ENCODE measurements at regions not wholly inside any gene's neighbourhood (a gene's known extent, or its start where the extent isn't known, plus 50 kb on each side); places are given as distances from the start of the nearest gene placed in this dataset.
A peak's percentile ranks its signal among the peaks of the same experiment; 100 is the strongest.

- POLR2A ChIA-PET: no interaction called here
- no peak for DNase-seq
- no peaks in the 10 kb centered on the region for H3K36me3 Mint-ChIP-seq (ENCODE audit: low read depth)
- H3K27me3 Mint-ChIP-seq: no peaks in the 10 kb centered on the region
- no peak overlapping the region for H3K27ac Mint-ChIP-seq
- CTCF ChIA-PET: no interaction called here
- H3K4me1 Mint-ChIP-seq: no peaks in the 10 kb centered on the region
- no peaks in the 10 kb centered on the region for H3K9me3 Mint-ChIP-seq
- no peak overlapping the region for H3K4me3 Mint-ChIP-seq
Observed at GRCh38 chr18:51651761-51652160, 454.3 kb upstream of the MEX3C start.

DNA sequence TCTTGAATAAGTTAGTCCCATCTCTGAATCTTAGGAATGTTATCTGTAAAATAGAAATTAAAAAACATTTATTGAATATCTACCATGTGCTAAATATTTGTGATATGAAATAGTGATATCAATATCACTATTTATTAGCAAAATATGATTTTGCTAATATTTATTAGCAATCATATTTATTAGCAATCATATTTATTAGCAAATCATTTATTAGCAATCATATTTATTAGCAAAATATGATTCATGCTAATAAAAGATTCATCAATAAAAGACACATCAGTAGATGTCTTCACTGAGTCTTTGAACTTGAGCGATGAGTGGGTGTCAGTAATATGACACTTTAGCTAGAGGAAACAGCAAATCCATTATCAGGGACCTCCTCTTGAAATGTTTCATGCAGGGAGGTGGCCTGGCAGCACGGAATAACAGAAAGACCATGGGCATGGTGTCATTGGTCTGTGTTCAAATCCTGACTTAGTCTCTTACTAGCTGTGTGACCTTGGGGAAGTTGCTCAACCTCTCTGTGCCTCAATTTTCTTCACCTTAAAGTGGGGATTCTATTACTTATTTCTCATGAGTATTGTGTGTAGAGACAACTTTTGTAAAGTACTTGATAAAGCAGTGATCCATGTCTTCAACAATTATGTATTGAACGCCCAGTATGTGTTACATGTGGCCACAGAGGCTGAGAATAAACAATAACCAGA is 456.2 kb upstream of the MEX3C start:
- Mint-ChIP-seq H3K27ac (no peak overlapping the region), H3K4me1 (no peaks in the 10 kb centered on the region), H3K9me3 (no peaks in the 10 kb centered on the region), H3K4me3 (no peak overlapping the region), H3K27me3 (no peaks in the 10 kb centered on the region), H3K36me3 (ENCODE audit: low read depth) (no peaks in the 10 kb centered on the region)
- POLR2A ChIA-PET: no interaction called here
- CTCF ChIA-PET: no interaction called here
- DNase-seq: no peak

DNA sequence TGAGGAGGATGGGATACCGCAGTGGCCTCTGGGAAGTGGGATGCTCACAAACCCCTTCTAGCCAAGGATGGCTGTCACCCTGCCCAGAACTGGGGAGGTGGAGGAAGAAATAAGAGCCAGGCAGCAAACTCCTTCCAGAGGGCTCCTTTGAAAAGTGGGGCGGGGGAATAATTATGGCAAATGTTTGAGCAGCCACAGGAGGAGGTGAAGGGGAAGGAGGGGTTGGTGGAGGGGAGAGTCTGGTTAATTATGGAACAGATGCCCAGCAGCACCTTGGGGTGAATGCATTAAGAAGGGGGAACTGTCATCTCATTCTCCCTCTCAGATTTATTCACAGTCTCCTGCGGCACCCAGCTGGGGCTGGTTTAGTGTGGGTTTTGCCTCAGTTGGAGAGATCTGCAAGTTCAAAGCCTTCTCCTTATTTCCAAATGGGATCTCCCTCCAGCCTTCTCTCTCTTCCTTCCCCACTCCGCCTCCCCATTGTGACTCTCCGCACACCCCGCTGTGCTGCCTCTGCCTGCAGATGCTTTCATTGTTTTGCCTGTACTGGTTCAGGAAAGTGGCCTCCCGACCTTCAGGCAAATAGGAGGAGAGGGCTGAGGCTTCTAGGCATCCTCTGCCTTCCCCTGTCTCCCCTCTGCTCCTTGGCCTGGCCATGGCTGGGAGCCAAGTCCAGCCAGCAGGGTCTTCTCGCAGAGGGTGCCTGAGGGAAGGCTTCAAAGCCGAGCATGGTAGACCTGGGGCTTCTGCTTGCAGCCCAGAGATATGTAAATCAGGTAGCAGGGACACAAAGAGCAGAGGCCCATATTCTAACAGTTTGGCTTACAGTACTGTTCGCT is 457.2 kb upstream of the MEX3C start:
- H3K9me3 Mint-ChIP-seq: no peaks in the 10 kb centered on the region
- DNase-seq: no peak
- H3K4me1 Mint-ChIP-seq: no peaks in the 10 kb centered on the region
- H3K27me3 Mint-ChIP-seq: no peaks in the 10 kb centered on the region
- CTCF ChIA-PET: no interaction called here
- H3K27ac Mint-ChIP-seq: no peak overlapping the region
- POLR2A ChIA-PET: no interaction called here
- no peaks in the 10 kb centered on the region for H3K36me3 Mint-ChIP-seq (ENCODE audit: low read depth)
- no peak overlapping the region for H3K4me3 Mint-ChIP-seq

DNA sequence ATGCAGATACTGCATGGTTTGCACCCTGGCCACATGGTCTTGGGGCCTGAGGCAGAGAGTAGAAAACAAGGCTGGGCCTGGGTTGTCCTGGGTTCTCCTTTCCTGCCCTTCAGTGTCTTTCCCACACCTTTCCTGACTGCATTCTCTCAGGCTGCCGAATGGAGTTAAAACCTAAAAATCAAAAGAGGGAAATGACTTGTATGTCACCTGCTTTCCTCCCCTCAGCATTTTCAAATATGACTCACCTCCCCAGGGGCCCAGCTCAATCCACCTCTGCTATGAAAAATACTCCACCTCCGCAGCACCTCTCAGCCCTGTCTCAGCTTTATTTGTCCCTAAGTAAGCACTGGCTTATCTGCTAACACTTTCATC is 457.8 kb upstream of the MEX3C start:
- ChIA-PET POLR2A (no interaction called here), CTCF (no interaction called here)
- Mint-ChIP-seq H3K4me1 (no peaks in the 10 kb centered on the region), H3K9me3 (no peaks in the 10 kb centered on the region), H3K27me3 (no peaks in the 10 kb centered on the region), H3K4me3 (no peak overlapping the region), H3K36me3 (ENCODE audit: low read depth) (no peaks in the 10 kb centered on the region), H3K27ac (no peak overlapping the region)
- DNase-seq: no peak

GRCh38 chr18:51656249-51656648 is 458.8 kb upstream of the MEX3C start:
- Mint-ChIP-seq H3K9me3 (no peaks in the 10 kb centered on the region), H3K36me3 (ENCODE audit: low read depth) (no peaks in the 10 kb centered on the region), H3K27me3 (no peaks in the 10 kb centered on the region), H3K4me1 (no peaks in the 10 kb centered on the region), H3K4me3 (no peak overlapping the region), H3K27ac (no peak overlapping the region)
- no peak for DNase-seq
- POLR2A ChIA-PET: interaction anchor here (0.6 kb wide), 1 partner anchor 498 kb away, joined by 5 read pairs; no protein-coding TSS in a partner anchor
- CTCF ChIA-PET: interaction anchor here (1.1 kb wide), 1 partner anchor 12 kb away, joined by 3 read pairs; no protein-coding TSS in a partner anchor

DNA sequence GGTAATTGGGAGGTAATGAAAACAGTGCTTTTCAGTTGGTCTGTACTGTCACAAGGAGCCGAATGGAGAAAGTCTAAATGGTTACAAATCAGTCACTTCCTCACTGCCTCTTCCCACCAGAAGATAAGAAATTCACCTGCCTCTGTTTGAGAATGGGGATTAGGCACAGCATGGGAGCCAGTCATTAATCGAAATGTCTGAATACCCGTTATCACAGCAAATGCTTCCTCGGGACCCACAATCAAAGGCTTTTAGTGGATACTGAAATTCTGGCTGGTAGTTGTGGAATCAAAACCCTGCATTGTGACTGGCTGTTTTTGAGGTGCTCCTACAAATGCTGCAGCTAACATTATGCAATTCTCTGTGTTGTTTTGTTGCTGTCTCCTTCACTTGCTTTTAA is 461.0 kb upstream of the MEX3C start:
- DNase-seq: no peak
- CTCF ChIA-PET: no interaction called here
- POLR2A ChIA-PET: no interaction called here

DNA sequence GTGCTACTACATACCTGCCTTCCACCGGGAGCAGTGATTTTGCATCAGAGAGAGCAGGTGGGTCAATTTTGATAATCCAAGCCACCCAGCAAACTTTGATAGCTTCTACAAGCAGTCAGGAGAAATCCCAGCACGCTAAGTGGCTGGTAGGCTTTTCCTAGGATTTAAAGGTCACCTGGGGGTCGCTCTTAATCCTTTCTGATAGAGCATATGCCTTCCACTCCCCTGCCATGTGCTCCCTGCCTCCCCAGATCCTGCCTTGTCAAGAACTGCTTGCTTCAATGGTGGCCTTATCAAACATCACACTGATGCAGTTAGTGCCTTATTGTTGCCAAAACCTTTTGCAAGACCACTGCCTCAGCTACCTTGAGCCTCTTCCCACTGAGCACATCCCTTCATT is 462.3 kb upstream of the MEX3C start:
- Mint-ChIP-seq H3K4me1 (no peaks in the 10 kb centered on the region), H3K27ac (no peak overlapping the region), H3K9me3 (no peaks in the 10 kb centered on the region), H3K27me3 (no peaks in the 10 kb centered on the region), H3K36me3 (ENCODE audit: low read depth) (no peaks in the 10 kb centered on the region), H3K4me3 (no peak overlapping the region)
- POLR2A ChIA-PET: no interaction called here
- DNase-seq: no peak
- CTCF ChIA-PET: no interaction called here

More for the DNA sequence above, 461.0 kb upstream of the MEX3C start:
- Mint-ChIP-seq H3K36me3 (ENCODE audit: low read depth) (no peaks in the 10 kb centered on the region), H3K9me3 (no peaks in the 10 kb centered on the region), H3K27me3 (no peaks in the 10 kb centered on the region), H3K4me3 (no peak overlapping the region), H3K27ac (no peak overlapping the region), H3K4me1 (no peaks in the 10 kb centered on the region)

DNA sequence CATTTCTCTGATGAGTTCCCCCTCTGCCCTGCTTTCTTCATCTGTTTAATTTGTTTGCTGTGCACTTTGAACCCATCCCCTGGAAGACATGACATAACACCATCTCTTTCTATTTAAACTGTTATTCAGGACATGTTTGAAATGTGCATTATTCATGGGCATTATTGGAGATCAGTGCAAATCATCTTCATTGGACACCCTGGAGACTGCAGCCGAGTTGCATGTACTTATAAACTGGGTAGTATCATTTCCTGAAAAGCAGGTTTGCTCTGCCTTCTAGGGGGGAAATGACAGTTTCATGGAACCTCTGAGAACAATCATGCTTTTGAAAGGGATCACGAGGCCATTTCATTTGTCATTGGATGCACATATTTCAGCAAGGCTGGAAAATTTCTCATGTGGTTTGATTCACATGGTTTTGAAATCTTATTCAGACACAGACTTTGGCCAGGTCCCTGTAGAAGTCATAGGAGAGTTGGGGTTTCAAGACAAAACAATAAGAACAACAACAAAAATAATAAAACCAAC is 462.8 kb upstream of the MEX3C start:
- H3K4me1 Mint-ChIP-seq: no peaks in the 10 kb centered on the region
- DNase-seq: no peak
- no peaks in the 10 kb centered on the region for H3K36me3 Mint-ChIP-seq (ENCODE audit: low read depth)
- no peaks in the 10 kb centered on the region for H3K27me3 Mint-ChIP-seq
- no peak overlapping the region for H3K4me3 Mint-ChIP-seq
- CTCF ChIA-PET: no interaction called here
- no peak overlapping the region for H3K27ac Mint-ChIP-seq
- no peaks in the 10 kb centered on the region for H3K9me3 Mint-ChIP-seq
- POLR2A ChIA-PET: no interaction called here

GRCh38 chr18:51664236-51664635 is 466.8 kb upstream of the MEX3C start:
- H3K36me3 Mint-ChIP-seq (ENCODE audit: low read depth): no peaks in the 10 kb centered on the region
- no peak for DNase-seq
- ChIA-PET CTCF (no interaction called here), POLR2A (no interaction called here)
- no peaks in the 10 kb centered on the region for H3K9me3 Mint-ChIP-seq
- H3K4me3 Mint-ChIP-seq: no peak overlapping the region
- no peak overlapping the region for H3K27ac Mint-ChIP-seq
- peaks cover 1% of the 10 kb centered on the region for H3K4me1 Mint-ChIP-seq
- no peaks in the 10 kb centered on the region for H3K27me3 Mint-ChIP-seq

GRCh38 chr18:51666763-51667191 is 469.3 kb upstream of the MEX3C start:
- H3K27ac Mint-ChIP-seq: no peak overlapping the region
- DNase-seq: no peak
- POLR2A ChIA-PET: no interaction called here

DNA sequence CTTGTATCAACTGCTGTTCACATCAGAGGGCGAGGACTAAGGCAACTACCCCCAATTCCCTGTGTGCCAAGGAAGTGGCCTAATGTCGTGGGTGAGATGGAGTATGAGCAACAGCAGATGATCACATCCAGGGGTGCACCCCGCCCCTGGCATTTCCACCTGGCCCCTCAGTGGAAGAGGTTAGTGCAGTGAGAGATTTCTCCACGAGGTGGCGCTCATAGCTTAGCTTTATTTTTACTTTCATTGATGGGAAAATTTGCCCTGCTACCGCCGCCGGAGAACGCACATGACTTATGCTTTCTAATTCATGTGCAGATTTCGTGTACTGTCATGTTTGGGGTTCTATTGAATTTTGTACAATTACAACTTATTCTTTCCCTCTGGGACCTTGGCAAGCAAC is 470.6 kb upstream of the MEX3C start:
- ChIA-PET CTCF (interaction anchor here (0.7 to 1.5 kb wide), 2 partner anchors 10 to 11 kb away, joined by 3 read pairs; no protein-coding TSS in a partner anchor), POLR2A (no interaction called here)
- Mint-ChIP-seq H3K4me3 (no peak overlapping the region), H3K27me3 (no peaks in the 10 kb centered on the region), H3K27ac (no peak overlapping the region), H3K36me3 (ENCODE audit: low read depth) (no peaks in the 10 kb centered on the region), H3K4me1 (peaks cover 1% of the 10 kb centered on the region), H3K9me3 (no peaks in the 10 kb centered on the region)
- DNase-seq: peak; percentile 55

More at GRCh38 chr18:51666763-51667191, 469.3 kb upstream of the MEX3C start:
- Mint-ChIP-seq H3K36me3 (ENCODE audit: low read depth) (no peaks in the 10 kb centered on the region), H3K4me3 (no peak overlapping the region), H3K27me3 (no peaks in the 10 kb centered on the region), H3K9me3 (no peaks in the 10 kb centered on the region), H3K4me1 (peaks cover 1% of the 10 kb centered on the region)
- CTCF ChIA-PET: no interaction called here

GRCh38 chr18:51668607-51669006 is 471.1 kb upstream of the MEX3C start:
- Mint-ChIP-seq H3K4me1 (peaks cover 1% of the 10 kb centered on the region), H3K9me3 (no peaks in the 10 kb centered on the region), H3K27me3 (no peaks in the 10 kb centered on the region), H3K4me3 (no peak overlapping the region), H3K36me3 (ENCODE audit: low read depth) (no peaks in the 10 kb centered on the region), H3K27ac (no peak overlapping the region)
- ChIA-PET POLR2A (no interaction called here), CTCF (interaction anchor here (0.7 to 1.5 kb wide), 2 partner anchors 9 to 12 kb away, joined by 3 read pairs; no protein-coding TSS in a partner anchor)
- DNase-seq: no peak

- CTCF ChIA-PET: no interaction called here
Observed at GRCh38 chr18:51686590-51686989, 489.1 kb upstream of the MEX3C start.

More at GRCh38 chr18:51686590-51686989, 489.1 kb upstream of the MEX3C start:
- no peak overlapping the region for H3K27ac Mint-ChIP-seq
- POLR2A ChIA-PET: no interaction called here
- no peaks in the 10 kb centered on the region for H3K9me3 Mint-ChIP-seq
- H3K27me3 Mint-ChIP-seq: no peaks in the 10 kb centered on the region
- H3K36me3 Mint-ChIP-seq (ENCODE audit: low read depth): no peaks in the 10 kb centered on the region
- H3K4me3 Mint-ChIP-seq: no peak overlapping the region
- H3K4me1 Mint-ChIP-seq: no peaks in the 10 kb centered on the region
- no peak for DNase-seq

All from activated CD4-positive, alpha-beta T cell treated with anti-CD3 and anti-CD28 coated beads, Interleukin-2, amount 10 ng/mL, durations not matched to agents 7 days and 5 days (primary cell).